Peyer's patch (tissue), 4 donors: ENCODE measurements at regions not wholly inside any gene's neighbourhood (a gene's known extent, or its start where the extent isn't known, plus 50 kb on each side); places are given as distances from the start of the nearest gene placed in this dataset.

Source experiments
- CTCF ChIP-seq, 6 experiments: fragments of 450-650 bp in 4 of 6; fragments of 200-600 bp in 2 of 6; sonication (generic) in 1 of 6; IDR thresholded peaks; one replicate each; pipeline ENCODE4 v1.5.1; 2017 to 2019; ENCODE audit warnings: antibody characterized with exemption in 6 of 6, mild to moderate bottlenecking in 3 of 6, moderate library complexity in 1 of 6
- POLR2A ChIP-seq, 2 donors: fragments of 450-650 bp; IDR thresholded peaks; one replicate each; pipeline ENCODE4 v1.5.1; 2017; ENCODE audit warnings: antibody characterized with exemption in 2 of 2, mild to moderate bottlenecking in 2 of 2, moderate library complexity in 2 of 2

- TF ChIP-seq POLR2A (IDR thresholded peaks at IDR 0.05) (no peak), CTCF (IDR thresholded peaks at IDR 0.05) (no peak)
Measured at GRCh38 chr10:107303203-107303602, 138.7 kb upstream of the SORCS1 start.
